GM19372 (cell line): ENCODE measurements at regions not wholly inside any gene's neighbourhood (a gene's known extent, or its start where the extent isn't known, plus 50 kb on each side); places are given as distances from the start of the nearest gene placed in this dataset.
"Not testable (repeated sequence)": the region's sequence is repeated elsewhere in the genome, so short reads cannot be mapped to it uniquely, and the experiment has no call there.

Experiments used
- ATAC-seq: cut with Tn5 transposase; IDR thresholded peaks from one replicate; pipeline ENCODE4 v1.9.1; 2021; ENCODE audit warnings: mild to moderate bottlenecking, low read depth, moderate library complexity; ENCODE audit not compliant: unreplicated experiment

DNA sequence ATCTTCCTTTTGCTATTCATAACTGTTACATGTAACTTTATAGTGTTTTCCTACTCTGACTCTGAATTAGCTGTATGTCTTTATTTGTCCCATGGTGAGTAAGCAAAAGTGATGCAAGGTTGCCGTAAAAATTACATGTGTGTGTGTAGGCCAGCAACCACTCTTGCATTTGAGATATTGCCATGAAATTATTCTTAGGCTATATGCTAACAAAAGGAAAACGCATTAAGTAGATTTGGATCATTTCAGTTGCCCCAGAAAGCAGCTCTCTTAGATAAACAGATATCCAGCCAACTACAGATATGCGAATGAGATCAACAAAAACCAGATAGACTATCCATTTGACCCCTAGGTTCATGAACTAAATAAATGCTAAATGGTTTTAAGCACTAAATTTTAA, 73.6 kb downstream of the CYLC2 start:
- no peak for ATAC-seq

DNA sequence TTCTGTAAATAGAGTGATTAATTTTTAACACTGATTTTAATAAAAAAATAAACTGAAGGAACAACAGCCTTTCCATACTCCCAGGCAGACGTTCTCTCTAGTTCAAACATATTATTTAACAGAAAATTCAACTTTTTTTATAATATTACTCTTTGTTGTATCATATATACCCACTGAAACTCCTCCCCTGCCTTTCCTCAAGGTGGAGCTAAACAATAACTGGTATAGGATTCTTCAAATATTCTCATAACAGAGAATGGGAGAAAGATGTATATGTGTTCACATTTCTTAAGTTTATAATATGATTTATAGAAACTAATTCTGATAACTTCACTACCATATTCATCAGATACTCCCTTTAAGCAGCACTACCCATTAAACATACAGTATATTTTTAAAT, 83.4 kb downstream of the CYLC2 start:
- ATAC-seq, result no peak

DNA sequence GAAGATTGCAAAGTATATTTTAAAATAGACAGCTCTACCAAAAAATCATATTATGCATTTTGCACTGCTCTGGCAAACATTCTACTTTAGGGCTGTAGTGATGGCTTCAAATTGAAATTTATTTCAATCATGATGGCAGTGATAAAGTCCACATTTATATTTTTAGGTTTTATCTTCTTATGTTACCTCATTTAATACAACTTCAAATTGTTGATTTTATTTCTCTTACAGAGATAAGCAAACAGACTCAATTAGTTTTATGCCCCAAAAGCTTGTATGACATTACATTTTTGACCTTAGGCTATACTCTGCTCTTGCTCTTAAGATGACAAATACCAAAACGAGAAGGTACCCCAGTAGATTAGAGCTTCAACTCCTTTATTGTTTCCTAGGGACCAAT, 87.4 kb downstream of the CYLC2 start:
- no peak for ATAC-seq

DNA sequence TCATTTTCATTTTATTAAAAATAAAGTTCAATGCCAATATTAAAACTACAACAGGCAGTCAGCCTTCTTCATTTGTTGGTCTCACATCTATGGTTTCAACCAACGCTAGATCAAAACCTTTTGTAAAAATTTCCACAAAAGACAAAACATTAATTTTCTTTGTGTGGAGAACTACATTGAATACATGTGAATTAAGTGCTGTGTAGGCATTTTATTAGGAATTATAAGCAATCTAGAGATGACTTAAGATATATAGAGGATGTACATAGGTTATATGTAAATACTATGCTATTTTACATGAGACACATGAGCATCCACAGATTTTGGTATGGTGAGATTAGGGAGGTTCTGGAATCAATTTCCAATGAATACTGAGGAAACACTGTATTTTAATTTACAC, 94.2 kb downstream of the CYLC2 start:
- no peak for ATAC-seq

DNA sequence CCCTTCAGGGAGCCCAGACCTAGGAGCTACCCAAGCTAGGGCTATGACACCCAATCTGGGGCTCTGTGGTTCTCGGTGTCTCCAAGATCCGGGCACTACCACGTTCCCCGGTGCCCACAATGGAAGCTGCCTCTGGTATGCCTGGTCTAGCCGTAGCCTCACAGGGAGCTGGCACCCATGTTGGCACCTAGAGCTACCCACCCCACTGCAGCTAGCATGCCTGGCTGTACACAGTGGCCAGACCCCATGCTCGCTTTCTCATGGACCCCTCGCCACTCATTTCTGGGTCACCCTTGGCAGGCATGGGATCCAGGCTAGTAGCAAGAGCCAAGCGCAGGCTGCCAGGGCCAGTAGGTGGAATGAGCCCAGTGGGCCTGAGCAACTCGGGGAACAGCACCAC, 109.0 kb downstream of the CYLC2 start:
- ATAC-seq, result no peak

DNA sequence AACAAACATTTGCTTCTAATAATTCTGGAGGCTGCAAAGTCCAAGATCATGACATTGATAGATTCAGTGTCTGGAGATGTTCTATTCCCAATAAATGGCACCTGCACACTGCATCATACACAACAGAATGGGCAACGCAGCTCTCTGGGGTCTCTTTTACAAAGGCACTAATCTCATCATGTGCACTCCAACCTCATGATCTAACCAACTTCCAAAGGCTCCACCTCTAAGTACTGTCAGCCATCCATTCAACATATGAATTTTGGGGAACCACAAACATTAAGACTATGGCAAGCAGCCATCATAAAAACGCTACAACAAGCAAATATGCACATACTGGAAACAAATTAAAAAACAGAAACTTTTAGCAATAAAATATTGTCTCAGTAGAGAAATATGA, 121.1 kb downstream of the CYLC2 start:
- no peak for ATAC-seq

DNA sequence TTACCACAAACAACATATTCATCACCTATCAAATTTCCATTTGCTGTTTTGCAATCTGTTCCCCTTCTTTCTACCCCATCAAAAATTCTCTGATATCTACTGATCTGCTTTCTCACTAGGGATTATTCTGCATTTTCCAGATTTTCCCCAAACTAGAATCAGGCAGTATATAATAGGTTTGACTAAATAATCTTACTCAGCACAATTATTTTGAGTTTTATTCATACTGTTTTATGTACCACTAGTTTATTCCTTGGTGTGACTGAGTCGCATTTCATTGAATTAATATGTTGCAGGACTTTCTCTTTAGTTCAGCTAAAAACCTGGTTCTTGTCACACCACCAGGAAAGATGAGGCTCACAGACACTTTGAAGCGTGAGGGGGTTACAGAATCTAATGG, 131.4 kb downstream of the CYLC2 start:
- no peak for ATAC-seq

DNA sequence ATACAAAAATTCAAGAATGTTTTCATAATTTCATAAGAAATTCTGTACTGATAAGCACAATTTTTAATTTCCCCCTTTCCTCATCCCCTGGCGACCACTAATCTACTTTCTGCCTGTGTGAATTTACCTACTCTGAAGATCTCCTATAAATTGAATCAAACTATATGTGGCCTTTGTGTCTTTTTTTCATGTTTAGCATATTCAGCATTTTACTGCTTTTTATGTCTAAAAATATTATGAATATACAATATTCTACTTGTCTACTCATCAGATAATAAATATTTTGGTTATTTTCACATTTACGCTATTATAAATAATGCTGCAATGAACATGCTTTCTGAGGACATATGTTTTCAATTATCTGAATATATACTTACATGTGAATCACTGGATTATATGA, 144.8 kb downstream of the CYLC2 start:
- ATAC-seq, result no peak

DNA sequence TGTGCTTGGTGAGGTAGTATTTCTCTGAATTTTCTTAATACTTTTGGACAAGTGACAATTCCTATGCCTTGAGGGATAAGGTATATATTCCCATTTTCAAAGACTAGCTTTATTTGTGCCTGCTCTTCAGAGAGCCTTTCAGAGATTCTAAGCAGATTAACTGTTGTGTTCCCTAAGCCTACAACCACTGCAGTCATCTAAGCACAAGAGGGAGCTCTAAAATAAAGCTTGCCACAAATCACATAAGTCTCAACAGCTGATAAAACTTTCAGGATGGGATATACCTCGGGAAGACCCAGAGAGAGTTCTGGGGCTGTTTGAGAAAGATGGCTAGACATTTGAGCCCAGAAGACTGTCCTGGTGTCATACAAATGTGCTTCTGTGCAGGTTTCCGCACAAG, 157.3 kb downstream of the CYLC2 start:
- no peak for ATAC-seq

DNA sequence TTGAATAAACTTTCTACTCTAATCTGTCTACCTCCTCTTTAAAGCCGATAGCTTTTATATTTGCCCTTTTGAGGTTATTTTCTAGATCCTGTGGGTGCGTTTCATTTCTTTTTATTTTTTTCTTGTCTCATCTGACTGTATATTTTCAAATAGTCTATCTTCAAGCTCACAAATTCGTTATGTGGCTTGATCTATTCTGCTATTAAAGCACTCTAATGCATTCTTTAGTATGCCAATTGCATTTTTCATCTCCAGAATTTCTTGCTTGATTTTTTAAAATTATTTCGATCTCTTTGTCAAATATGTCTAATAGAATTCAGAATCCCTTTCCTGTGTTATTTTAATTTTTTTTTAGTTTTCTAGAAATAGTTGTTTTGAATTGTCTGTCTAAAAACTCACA, 172.4 kb downstream of the CYLC2 start:
- no peak for ATAC-seq

DNA sequence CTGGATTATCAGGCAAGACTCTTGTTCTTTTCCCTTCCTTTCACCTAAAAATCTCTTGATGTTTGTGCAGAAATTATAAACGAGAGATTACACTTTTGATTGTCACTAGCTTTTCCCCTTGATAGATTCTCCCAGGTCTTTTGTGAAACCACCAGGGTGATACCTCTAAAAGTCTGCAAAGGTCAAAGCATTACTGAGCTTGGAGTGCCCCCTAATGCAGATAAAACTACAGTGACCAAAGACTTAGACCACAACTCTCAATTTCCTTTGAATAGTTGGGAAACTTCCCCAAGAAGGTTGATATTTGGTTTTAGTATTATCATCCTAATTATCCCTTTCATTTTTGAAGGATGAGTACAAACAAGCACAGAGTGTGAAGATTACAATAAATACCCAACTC, 173.1 kb downstream of the CYLC2 start:
- ATAC-seq, result no peak

DNA sequence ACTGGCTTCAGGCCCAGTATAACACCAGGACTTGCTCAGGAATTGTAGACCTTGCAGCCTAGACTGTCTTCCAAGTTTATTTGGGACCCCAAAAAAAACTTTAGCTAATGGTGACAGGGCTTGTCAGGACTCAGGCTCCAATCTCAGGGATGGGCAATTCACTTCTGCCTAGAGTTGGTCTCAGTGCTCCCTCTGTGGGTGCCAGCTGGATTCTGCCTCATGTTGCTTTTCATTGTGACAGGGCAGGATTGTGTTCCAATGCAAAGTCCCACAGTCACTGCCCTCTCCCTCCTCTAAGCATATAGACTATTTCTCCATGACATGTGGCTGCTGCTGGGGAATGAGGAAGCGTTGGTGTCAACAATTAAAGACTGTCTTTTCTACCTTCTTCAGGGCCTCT, 174.7 kb downstream of the CYLC2 start:
- no peak for ATAC-seq

DNA sequence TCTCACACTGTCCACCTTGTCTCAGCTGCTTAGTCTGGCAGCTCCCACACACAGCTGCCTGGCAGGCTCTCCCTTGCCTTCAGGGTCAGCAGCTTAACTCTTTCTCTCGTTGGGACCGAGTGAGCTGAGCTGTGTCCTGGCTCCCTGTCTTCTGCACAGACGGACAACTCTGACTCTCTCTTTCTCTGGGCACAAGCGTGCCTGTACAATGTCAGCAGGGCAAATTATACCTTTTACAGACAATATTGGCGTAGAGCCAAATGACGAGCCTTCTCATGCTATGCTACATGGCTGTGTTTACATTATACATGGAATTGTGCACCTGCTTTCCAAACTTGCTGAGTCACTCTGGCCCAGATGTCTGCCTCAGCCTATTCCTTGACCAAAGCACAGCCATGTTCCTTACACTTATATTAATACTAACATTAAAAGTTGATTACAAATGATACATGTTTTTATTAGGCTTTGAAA, 188.6 kb downstream of the CYLC2 start:
- ATAC-seq, result no peak

DNA sequence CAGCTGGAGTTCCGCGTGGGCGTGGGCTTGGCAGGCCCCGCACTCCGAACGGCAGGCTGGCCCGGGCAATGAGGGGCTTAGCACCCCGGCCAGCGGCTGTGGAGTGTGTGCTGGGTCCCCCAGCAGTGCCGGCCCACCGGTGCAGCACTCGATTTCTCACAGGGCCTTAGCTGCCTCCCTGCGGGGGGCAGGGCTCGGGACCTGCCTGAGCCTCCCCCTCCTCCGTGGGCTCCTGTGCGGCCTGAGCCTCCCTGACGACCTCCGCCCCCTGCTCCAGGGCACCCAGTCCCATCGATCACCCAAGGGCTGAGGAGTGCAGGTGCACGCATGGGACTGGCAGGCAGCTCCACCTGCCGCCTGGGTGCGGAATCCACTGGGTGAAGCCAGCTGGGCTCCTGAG, 191.8 kb downstream of the CYLC2 start:
- ATAC-seq, result no peak

DNA sequence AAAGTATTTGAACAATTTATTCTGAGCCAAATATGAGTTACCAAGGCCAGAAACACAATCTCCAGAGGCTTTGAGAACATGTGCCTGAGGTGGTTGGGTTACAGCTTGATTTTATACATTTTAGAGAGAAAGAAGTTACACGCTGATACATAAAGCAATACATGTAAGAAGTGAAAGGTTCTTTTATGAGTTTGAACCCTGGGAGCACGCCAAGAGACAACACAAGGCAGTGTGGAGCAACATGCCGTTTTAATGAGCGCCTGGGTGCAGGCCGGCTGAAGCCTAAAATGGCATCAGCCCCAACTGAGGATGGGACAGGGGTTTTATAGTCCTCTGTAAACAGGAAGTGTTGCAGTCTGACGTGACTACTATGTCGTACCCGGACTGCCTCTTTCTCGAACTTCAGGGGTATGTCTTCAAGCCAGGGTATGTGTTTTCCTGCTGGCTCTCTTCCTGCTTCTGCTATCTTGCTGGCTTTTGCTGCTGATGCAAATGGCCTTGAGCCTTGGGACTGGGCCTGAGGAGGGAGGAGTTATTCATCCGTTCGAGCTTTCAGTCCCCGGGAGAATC, 193.7 kb downstream of the CYLC2 start:
- ATAC-seq, result no peak

DNA sequence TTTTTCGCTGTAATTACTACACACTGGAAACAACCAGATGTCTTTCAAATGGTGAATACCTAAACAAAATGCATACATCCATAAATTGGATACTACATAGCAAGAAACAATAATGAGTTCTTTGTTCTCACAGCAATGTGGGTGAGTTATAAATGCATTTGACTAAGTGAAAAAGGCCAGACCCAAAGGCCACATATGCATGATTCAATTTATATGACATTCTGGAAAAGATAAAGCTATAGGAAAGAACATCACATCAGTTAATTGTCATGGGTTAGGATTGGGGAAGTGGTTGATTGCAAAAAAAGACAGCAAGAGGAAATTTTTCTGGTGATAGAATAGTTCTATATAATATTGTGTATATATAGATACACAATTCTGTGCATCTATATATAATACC, 198.9 kb downstream of the CYLC2 start:
- no peak for ATAC-seq

DNA sequence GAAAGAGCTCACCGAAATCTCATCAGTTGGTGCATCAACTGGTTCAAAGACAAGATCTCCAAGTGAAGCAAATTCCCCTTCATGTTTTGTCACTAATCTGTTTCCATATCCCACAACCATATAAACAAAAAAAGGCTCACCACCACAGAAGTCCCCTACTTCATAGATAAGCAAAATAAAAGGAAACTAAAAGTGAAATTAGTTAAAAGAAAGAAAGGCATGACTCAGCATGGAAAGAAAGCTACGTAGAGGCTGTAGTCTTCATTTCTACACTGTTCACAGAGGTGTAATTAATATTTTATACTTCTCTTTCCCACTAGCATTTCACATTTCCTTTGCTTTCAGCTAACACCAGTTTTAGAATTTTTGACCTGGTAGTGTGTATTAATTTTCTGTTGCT, 208.0 kb downstream of the CYLC2 start:
- no peak for ATAC-seq

DNA sequence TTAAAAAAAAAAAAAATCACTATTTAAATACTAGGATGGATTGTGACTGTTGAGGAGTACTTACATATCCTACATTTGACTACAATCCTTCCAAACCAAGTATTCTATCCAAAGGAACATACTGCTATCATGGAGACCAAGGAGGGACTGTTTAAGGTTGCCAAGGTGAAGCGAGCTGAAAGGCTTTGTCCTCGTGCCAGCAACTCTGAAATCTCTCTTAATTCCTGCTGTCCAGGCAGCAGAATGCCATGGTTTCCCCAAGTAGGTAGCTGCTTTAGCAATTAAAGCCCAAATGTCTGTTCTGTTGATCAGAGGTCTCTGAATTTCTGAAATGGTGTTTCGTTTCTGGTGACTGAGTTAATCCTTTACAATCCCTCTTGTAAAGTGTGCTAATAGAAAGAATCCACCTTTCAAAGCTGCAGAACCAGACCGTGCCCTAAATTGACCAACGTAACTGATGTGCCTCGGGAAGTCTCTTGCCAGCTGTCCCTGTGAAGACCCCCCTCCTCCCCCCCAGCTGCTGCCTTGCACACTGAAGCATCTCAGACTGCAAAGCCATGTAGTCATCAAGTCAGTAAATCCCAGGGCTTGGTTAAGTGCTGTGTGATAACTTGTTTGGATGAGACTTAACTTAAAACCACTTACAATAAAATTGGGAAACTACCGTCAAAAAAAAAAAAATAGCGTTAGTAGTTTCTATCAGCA, 210.9 kb downstream of the CYLC2 start:
- not testable (repeated sequence) for ATAC-seq

DNA sequence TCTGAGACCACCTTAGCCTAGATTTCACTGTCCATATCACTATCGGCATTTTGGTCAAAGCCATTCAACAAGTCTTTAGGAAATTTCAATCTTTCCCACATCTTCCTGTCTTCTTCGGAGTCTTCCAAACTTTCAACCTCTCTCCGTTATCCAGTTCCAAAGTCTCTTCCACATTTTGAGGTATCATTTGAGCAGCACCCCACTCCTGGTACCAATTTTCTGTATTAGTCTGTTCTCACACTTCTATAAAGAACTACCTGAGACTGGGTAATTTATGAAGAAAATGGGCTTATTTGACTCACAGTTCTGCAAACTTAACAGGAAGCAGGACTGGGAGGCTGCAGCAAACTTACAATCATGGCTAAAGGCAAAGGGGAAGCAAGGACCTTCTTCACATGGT, 215.5 kb downstream of the CYLC2 start:
- no peak for ATAC-seq

DNA sequence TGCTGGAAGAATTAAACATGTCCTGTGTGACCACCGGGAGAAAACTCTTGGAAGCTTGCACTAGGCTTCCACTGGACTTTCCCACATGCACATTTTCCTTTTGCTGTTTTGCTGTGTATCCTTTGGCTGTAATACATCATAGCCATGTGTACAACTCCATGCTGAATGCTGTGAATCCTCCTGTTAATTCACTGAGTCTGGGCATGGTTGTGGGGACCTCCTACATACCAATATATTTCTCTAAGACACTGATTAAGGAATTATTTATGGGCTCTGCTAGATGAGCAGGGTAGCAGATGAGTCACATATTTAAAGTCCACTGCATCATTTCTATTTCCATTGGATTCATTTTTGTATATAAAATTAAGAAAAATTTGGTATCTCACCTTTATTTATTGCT, 220.1 kb downstream of the CYLC2 start:
- no peak for ATAC-seq

DNA sequence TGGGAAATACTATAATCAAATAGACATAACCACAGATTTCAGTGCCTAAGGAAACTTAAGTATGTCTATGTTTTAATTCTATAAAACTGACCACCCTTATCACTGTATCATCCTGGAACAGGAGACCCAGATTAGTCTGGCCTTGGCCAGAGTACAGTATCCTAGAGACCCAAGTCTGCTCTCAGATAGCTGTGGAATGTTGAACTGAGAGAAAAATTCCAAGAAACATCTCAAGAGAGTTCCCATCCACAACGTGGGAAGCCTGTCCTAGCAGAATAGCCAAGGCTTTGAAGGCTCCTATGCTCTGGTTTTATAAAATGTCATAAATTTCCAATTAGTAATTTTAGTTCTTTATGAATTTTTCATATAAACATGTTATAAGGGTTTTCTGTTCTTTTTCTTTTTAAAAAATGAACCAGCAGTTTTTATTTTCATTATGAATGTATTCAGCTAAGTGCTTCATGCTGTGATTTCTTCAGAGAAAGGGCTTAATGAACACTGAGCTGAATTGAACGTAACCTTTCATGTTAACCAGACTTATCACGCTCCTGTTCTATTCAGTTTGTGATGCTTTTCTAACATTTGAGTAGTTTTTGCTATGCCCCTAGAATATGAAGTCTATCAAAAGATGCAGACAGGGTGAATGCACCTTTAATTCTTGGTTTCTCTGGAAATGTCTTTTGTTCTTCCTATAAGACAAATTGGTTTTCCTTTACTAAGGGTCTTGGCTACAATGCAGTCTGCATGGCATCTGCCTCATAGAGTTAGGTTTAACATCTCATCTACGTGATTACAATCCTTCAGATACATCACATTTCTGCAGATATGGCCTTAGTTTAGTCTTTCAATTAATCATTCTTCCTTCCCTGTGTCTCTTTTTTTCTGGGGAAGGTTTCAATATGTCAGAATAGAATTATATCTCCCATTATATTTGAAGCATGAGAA, 230.8 kb downstream of the CYLC2 start:
- no peak for ATAC-seq

DNA sequence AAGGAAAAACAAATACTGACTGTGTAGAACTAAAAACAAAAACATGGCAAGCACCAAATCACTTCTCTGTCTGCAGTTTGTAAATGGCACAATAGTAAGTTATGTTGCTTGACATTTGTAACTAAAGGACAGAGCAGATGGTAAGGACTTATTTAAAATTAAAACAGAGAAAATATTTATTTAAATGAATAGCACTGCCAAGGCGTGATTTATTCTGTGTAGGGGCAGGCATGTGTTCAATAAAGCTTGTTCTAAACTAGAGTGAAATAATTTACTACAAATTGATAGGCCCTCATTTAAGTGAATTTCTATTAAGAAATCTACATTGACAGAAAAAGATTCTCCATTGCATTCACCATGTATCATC, 231.5 kb downstream of the CYLC2 start:
- no peak for ATAC-seq
